Fibroblast of villous mesenchyme (primary cell): ENCODE measurements at regions not wholly inside any gene's neighbourhood (a gene's known extent, or its start where the extent isn't known, plus 50 kb on each side); places are given as distances from the start of the nearest gene placed in this dataset.

Source experiments
- DNase-seq: peaks from one replicate; pipeline ENCODE4 v3.0.0-alpha.2; 2010; ENCODE audit warnings: low read depth
- H3K4me3 ChIP-seq: 2 replicates; pipeline ENCODE4 v1.5.1; 2011; ENCODE audit warnings: low read depth, mild to moderate bottlenecking, low read length
- TF ChIP-seq, protein P1 (sequence below): IDR thresholded peaks from 2 replicates; pipeline ENCODE4 v1.5.1; 2012; ENCODE audit warnings: low read depth, mild to moderate bottlenecking, low read length; ENCODE audit not compliant: insufficient read depth

DNA sequence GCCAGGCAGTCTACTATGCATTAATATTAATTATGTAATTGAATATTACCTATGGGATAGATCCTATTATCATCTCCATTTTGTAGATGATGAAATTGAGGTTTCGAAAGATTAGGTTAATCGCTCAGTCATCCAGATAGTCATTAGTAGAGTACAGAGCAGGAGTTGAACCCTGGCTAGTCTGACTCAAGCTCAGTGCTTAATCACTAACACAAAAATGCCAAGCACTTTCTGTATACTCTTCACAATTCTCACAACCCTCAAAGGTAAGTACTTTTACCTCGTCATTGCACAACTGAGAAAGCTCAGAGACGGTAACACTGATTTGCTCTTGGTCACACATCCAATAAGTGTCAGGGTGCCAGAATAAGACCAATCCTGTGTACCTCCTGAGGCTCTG is 280.2 kb upstream of the PLXNA2 start:
- TF ChIP-seq, protein P1, sequence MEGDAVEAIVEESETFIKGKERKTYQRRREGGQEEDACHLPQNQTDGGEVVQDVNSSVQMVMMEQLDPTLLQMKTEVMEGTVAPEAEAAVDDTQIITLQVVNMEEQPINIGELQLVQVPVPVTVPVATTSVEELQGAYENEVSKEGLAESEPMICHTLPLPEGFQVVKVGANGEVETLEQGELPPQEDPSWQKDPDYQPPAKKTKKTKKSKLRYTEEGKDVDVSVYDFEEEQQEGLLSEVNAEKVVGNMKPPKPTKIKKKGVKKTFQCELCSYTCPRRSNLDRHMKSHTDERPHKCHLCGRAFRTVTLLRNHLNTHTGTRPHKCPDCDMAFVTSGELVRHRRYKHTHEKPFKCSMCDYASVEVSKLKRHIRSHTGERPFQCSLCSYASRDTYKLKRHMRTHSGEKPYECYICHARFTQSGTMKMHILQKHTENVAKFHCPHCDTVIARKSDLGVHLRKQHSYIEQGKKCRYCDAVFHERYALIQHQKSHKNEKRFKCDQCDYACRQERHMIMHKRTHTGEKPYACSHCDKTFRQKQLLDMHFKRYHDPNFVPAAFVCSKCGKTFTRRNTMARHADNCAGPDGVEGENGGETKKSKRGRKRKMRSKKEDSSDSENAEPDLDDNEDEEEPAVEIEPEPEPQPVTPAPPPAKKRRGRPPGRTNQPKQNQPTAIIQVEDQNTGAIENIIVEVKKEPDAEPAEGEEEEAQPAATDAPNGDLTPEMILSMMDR = no peak
- H3K4me3 ChIP-seq = no peak overlapping the region
- DNase-seq = no peak

DNA sequence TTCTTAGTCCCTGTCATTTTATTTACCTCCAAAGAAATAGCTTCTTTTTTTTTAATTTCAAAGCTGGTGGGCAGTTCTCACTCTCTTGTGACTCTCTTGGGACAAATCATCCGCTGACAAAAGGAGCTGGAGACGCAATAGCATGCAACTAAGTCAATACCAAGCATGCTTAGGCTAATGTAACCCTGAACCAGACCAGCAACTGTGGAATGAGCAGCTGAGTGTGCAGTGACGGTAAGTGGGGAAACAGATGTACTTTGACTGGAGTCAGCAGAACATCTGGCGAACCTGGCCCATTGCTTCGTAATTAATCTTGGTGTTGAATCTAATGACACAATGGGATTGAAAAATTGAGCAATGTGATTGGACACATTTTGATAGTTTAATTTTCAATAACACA is 280.7 kb upstream of the PLXNA2 start:
- TF ChIP-seq, protein P1 = no peak
- H3K4me3 ChIP-seq = no peak overlapping the region
- no peak for DNase-seq

DNA sequence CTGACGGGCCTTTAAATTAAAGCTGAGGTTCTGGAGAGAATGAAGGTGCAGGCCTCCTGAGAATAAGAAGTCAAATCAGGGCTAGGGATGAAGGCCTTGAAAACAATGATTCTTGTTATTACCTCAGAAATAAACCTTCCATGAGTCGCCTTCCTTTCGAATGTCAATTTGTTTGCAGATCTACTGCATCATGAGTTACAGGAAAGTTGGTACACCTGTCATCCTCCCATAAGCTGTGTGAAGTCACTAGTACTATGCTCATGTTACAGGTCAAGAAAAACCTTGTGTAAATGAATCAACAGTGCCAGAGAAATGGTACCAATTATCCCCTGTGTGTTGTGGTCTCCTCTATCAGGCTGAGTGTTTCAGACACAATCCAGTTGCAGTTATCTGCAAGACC is 281.2 kb upstream of the PLXNA2 start:
- no peak for DNase-seq
- TF ChIP-seq, protein P1 = no peak
- no peak overlapping the region for H3K4me3 ChIP-seq

DNA sequence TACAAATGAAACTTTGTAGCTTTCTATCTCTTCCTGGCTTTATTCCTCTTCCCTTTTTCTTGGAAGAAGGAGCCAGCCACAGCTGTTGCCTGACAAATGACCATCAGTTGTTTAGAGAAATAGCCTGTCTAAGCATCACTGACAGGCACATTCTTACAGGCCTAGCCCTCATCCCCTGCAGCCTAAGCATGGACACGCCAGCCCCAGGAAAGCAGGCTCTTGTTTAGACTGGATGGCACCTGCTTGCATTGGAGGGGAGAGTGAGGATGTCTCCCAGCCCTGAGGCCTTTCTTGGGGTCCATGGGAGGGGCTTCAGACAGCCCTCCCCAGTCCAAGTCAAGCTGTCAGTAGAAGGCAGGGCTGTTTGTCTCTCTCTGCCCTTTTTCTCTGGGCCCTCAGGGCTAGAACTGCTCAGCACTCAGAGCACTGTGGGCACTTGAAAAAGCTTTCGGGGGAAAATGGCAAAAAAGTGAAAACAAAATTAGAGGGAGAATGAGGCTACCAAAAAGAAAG is 282.5 kb upstream of the PLXNA2 start:
- TF ChIP-seq, protein P1 = no peak
- H3K4me3 ChIP-seq = no peak overlapping the region
- no peak for DNase-seq

DNA sequence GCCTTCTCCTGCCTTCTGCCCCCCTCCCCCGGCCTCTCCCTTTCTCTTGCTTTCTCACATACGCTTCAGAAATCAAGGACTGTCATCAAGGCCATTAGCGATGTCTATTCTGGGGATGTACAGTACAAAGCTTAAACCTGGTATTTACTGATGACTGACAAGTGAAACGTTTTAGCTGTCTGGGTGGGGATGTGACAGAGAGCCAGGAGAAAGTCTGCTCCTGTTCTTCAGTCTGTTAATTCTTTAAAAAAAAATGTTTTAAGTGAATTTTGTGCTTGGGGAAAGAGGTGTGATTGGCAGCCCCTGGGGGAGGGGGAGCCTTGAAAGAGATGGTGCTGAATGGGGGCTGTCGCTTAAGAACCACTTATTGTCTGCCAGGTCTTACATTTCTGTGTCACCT is 283.0 kb upstream of the PLXNA2 start:
- no peak overlapping the region for H3K4me3 ChIP-seq
- no peak for DNase-seq
- TF ChIP-seq, protein P1 = no peak

DNA sequence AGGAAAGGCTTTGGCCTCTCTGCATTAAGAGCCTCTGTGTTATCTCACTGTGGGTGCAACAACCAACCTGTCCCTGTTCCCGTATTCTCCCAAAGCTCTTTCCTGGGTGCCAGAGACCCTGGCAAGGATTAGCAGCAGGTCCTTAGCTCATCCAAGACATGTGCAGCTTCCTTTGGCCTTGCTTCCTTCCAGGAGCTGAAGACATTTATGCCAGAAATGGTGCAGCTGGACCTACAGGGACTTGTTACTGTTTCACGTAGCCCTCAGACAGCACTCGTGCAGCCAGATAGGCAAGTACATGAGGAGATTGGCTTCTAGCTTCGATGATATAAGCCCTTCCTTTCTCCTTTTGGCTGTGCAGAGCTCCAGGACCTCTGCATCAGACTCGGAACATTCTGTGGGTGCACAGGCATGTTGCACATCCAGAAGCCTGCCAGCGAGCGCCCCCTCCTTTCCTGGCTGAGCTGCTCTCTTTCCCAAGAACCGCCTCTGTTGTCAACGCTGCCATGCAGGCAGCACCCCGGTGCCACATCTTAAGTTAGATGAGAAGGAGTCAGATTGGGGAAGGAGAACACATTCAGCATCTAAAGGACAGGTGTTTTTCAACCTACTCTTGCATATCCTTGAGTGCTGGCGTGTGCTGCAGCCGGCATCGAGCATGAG is 284.5 kb upstream of the PLXNA2 start:
- TF ChIP-seq, protein P1 = no peak
- DNase-seq = no peak
- no peak overlapping the region for H3K4me3 ChIP-seq

DNA sequence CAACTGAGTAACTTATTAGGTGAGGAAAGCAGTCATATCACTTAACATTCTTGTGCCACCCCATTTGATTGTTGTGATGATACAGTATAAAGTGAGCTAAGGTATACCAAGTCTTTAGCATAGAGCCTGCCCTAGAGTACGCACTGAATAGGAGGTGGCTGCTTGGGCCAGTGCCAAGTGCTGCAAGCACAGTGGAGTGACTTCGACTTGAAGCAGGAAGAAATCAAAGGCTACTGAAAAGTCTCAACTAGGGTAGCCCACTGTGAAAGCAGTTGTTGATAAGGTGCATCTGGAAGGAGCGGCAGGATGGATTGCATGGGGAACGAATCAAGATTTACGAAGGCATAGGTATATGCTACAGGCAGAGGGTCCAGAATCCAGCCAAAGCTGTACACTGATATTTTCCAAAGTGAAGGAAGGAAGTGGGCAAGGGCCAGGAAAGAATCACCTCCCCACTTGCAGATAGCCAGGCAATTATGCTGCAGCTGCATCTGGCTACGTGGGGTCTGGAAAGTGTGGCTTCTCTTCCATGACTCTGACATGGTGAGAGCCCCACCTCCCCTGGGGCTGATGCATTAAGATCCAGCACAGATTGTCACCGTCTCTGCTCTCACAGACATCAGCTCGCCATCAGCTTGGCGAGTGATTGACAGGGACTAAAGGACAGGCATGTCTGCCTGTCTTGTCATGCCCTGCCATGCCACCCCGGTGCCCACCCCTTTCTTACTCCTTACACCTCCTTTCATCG is 287.0 kb upstream of the PLXNA2 start:
- no peak overlapping the region for H3K4me3 ChIP-seq
- DNase-seq = no peak
- TF ChIP-seq, protein P1 = no peak
